Adrenal gland (tissue), 9 donors: ENCODE measurements at regions not wholly inside any gene's neighbourhood (a gene's known extent, or its start where the extent isn't known, plus 50 kb on each side); places are given as distances from the start of the nearest gene placed in this dataset.

Experiments used
- DNase-seq, 7 donors: peaks; one replicate each; pipeline ENCODE4 v3.0.0-alpha.2; 2019 to 2020
- H3K27ac ChIP-seq, 5 donors: fragments of 200-600 bp; sonication (generic) in 4 of 5; 1 replicate in 3 of 5; 2 replicates in 2 of 5; pipeline versions ENCODE4 v1.5.1 to v1.8.0; 2016 to 2020; ENCODE audit warnings: mild to moderate bottlenecking in 1 of 5
- H3K27me3 ChIP-seq: fragments of 200-600 bp; 2 replicates; pipeline ENCODE4 v1.8.0; 2021
- H3K36me3 ChIP-seq, 2 donors: fragments of 200-600 bp; replicated peaks in 1 of 2; 1 replicate in 1 of 2; 2 replicates in 1 of 2; pipeline versions ENCODE4 v1.5.1 to v1.8.0; 2018 to 2022
- H3K4me1 ChIP-seq, 2 donors: fragments of 200-600 bp; replicated peaks in 1 of 2; 1 replicate in 1 of 2; 2 replicates in 1 of 2; pipeline versions ENCODE4 v1.5.1 to v1.8.0; 2018 to 2021
- H3K4me3 ChIP-seq, 4 donors: fragments of 200-600 bp; sonication (generic) in 3 of 4; one replicate each; pipeline ENCODE4 v1.5.1; 2016 to 2018
- H3K9me3 ChIP-seq, 3 donors: fragments of 200-600 bp; sonication (generic) in 1 of 3; replicated peaks in 1 of 3; 1 replicate in 2 of 3; 2 replicates in 1 of 3; pipeline versions ENCODE4 v1.5.1 to v1.8.0; 2016 to 2021
- POLR2A ChIP-seq, 2 donors: fragments of 450-650 bp; IDR thresholded peaks; one replicate each; pipeline ENCODE4 v1.6.1; 2017; ENCODE audit warnings: antibody characterized with exemption in 2 of 2, mild to moderate bottlenecking in 2 of 2, moderate library complexity in 1 of 2
- WGBS, 4 donors: extraction: QIAGEN DNeasy Blood & Tissue Kit in 2 of 4; methylation state at CpG; one replicate each; pipeline versions ENCODE4 v1.1.5 to v1.1.7; 2013 to 2017; 5-methylcytosine and 5-hydroxymethylcytosine counted together
- intact Hi-C, 2 donors: fragments of 100-400 bp; cut with DNase I; formaldehyde crosslinking; loops; one replicate each; pipeline versions ENCODE4 v1.14.1 to v1.15.0; 2022 to 2023
- TF ChIP-seq, protein P1 (sequence below), 6 experiments: fragments of 450-650 bp in 4 of 6; fragments of 200-600 bp in 2 of 6; sonication (generic) in 1 of 6; IDR thresholded peaks; 1 replicate in 5 of 6; 2 replicates in 1 of 6; pipeline versions ENCODE4 v1.5.1 to v1.8.0; 2016 to 2021; ENCODE audit warnings: antibody characterized with exemption in 6 of 6, mild to moderate bottlenecking in 2 of 6, moderate library complexity in 1 of 6
- donor health status: healthy with polysubstance abuse.
- donor health status: Bipolar disorder and iron deficiency.
- donor health status: DM: yes; HTN: yes; CAD: no.
- donor health status: DM: no; HTN: no; CAD: no.
- donor health status: DM: no; HTN: no; CAD: no.

DNA sequence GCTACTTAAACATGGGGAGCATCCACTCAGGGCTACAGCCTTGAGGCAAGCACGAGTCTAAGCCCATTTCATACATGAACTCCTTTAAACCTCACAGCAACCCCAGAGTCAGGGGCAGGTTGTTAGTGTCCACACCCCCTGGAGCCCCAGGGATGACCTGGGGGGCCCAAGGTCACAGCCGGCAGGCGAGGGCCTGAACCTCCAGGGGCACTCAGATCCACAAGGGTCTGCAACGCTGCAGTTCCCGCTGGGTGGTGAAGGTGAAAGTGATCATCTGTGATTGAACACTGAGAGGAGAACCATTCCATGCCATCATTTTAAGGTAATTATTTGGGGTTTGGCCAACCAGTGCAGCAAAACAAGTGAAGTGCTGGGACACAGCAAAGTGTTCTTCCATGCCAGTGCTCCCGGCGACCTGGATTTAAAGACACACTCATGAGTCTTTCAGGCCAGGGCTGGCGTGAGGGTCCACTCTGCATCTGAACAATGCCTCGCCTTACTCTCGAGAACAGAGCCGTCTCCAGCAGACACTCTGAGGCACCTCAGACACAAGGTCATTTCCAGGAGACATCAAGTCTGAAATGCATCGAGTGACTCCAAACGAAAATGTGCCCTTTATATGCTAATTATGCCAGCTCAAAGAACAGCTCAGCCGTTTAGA is 61.6 kb upstream of the SNTG2 start:
- no peaks in the 10 kb centered on the region for H3K9me3 ChIP-seq
- no peaks in the 10 kb centered on the region for H3K27me3 ChIP-seq
- H3K27ac ChIP-seq: peak overlapping the region in 4 of 5 donors; percentile 26 to 86 (median 70)
- DNase-seq: no peak
- H3K36me3 ChIP-seq: no peaks in the 10 kb centered on the region
- intact Hi-C loops: no loop called here
- H3K4me1 ChIP-seq: peaks cover 18% of the 10 kb centered on the region in 2 donors
- TF ChIP-seq, protein P1, sequence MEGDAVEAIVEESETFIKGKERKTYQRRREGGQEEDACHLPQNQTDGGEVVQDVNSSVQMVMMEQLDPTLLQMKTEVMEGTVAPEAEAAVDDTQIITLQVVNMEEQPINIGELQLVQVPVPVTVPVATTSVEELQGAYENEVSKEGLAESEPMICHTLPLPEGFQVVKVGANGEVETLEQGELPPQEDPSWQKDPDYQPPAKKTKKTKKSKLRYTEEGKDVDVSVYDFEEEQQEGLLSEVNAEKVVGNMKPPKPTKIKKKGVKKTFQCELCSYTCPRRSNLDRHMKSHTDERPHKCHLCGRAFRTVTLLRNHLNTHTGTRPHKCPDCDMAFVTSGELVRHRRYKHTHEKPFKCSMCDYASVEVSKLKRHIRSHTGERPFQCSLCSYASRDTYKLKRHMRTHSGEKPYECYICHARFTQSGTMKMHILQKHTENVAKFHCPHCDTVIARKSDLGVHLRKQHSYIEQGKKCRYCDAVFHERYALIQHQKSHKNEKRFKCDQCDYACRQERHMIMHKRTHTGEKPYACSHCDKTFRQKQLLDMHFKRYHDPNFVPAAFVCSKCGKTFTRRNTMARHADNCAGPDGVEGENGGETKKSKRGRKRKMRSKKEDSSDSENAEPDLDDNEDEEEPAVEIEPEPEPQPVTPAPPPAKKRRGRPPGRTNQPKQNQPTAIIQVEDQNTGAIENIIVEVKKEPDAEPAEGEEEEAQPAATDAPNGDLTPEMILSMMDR (IDR thresholded peaks at IDR 0.05): no peak
- no peak for TF ChIP-seq POLR2A (IDR thresholded peaks at IDR 0.05)
- 54 to 66% (median 59%) methylated on average over 6 to 14 of the region's 14 CpGs for WGBS, 4 donors
- H3K4me3 ChIP-seq: no peak overlapping the region

DNA sequence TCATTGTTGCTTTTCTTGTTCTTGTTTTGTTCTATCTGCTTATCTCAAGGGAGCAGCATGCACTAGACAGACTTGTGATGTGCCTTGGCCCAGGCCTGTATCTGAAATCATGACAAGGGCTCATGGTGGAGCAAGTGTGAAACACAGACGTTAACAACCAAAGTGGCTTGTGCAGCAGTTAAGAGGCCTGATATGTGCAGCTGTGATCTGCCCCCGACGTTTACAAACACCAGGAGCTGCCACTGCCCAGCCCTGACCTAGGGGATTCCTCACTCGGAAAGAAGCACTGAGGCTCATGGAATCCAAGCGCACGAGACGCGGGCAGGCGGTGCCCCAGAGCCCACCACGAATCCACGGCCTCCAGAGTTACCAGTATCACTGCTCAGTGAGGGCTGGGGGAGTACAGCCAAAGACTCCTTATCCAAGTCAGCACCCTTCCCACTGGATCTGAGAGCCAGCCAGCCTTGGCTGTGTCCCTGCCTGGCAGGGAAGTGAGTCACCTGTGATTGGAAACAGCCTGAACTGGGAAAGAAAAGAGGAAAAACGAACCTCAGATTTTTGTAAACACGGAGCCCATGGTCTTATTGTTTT is 62.3 kb upstream of the SNTG2 start:
- Histone ChIP-seq H3K27me3 (no peaks in the 10 kb centered on the region), H3K27ac (peak overlapping the region in 4 of 5 donors; percentile 26 to 86 (median 70)), H3K9me3 (no peaks in the 10 kb centered on the region), H3K4me1 (peaks cover 18% of the 10 kb centered on the region in 2 donors), H3K36me3 (no peaks in the 10 kb centered on the region), H3K4me3 (no peak overlapping the region)
- intact Hi-C loops: no loop called here
- 65 to 72% (median 69%) methylated on average over 11 to 13 of the region's 13 CpGs for WGBS, 4 donors
- TF ChIP-seq POLR2A (IDR thresholded peaks at IDR 0.05): peak in 1 of 2 donors; percentile 12
- TF ChIP-seq, protein P1 (IDR thresholded peaks at IDR 0.05): no peak
- peak in 6 of 7 donors; percentile 55 to 77 (median 68) for DNase-seq

DNA sequence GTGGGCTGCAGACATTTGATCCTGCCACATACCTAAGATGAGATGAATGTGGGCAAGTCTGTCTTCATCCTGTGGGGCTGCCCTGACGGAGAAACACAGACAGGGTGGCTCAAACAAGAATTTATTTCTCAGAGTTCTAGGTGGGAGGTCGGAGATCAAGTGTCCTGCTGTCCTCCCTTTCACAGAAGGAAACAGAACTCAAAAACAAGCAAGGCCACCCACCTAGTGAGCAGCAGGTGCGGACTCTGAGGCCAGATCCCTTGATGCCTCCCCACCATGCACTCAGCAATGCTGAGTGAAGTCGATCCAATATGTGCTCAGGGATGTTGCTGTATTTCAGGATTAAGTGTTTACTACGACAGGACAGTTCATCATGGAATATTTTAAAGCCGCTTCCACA is 63.0 kb upstream of the SNTG2 start:
- Histone ChIP-seq H3K9me3 (no peaks in the 10 kb centered on the region), H3K4me1 (peaks cover 18% of the 10 kb centered on the region in 2 donors), H3K27ac (peak overlapping the region in 1 of 5 donors; percentile 77), H3K4me3 (no peak overlapping the region), H3K27me3 (no peaks in the 10 kb centered on the region), H3K36me3 (no peaks in the 10 kb centered on the region)
- intact Hi-C loops: no loop called here
- WGBS, 4 donors: 84 to 89% (median 87%) methylated on average over 5 to 6 of the region's 6 CpGs
- no peak for DNase-seq
- TF ChIP-seq, protein P1 (IDR thresholded peaks at IDR 0.05): no peak
- no peak for TF ChIP-seq POLR2A (IDR thresholded peaks at IDR 0.05)

DNA sequence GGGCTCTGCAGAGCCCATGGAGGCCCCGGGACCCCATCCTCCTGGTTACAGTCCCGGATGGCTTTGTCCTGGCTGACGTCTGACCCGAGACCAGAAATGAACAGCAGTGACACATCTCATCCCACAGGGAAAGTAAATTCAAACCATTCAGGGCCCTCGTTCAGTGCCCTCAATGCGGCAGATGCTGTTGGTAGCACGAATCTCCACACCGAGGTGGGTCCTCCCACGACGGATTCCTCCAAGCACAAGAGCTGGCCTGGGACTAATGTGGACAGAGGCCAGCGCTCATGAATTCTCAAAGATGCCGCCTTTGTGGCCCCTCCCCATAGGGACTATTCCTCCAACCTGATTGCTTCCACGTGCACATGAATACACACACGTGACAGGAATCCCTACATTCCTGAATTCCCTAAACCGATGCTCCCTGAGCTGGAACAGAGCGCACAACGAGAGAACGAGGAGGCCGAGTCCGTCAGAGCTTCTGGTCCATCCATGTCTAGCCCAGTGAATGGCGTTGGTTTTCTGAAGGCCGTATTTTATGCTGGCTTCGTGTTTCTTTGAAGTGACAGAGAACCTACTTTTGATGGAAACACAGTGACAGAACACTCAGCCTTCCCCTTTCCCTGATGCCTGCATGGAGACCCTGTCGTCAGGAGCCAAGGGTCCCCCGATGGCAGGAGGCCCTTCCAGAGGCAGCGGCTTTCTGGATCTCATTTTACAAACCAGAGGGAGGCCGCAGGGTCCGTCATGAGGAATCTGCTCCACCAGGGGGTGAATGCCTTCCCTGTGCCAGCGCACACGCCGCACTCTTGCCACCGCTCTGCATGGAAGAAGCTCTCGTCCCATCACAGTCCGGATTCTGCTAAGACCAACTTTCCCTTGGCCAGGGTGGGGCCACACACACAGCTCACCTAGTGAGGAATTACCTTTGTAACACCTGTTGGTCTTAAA is 64.3 kb upstream of the SNTG2 start:
- no peaks in the 10 kb centered on the region for H3K36me3 ChIP-seq
- no peak overlapping the region for H3K27ac ChIP-seq
- 92 to 96% (median 93%) methylated on average over 26 to 34 of the region's 34 CpGs for WGBS, 4 donors
- TF ChIP-seq, protein P1 (IDR thresholded peaks at IDR 0.05): no peak
- no peak for TF ChIP-seq POLR2A (IDR thresholded peaks at IDR 0.05)
- intact Hi-C loops: no loop called here
- H3K9me3 ChIP-seq: no peaks in the 10 kb centered on the region
- no peaks in the 10 kb centered on the region for H3K27me3 ChIP-seq
- H3K4me1 ChIP-seq: peaks cover 15 to 18% of the 10 kb centered on the region in 2 donors
- H3K4me3 ChIP-seq: no peak overlapping the region
- DNase-seq: no peak
